HepG2 (cell line): ENCODE measurements at regions not wholly inside any gene's neighbourhood (a gene's known extent, or its start where the extent isn't known, plus 50 kb on each side); places are given as distances from the start of the nearest gene placed in this dataset.

ENCODE experiments used
- ATAC-seq: fragments of 200-7000 bp; cut with Tn5 transposase; 3 replicates; pipeline ENCODE4 v1.9.1; 2020; ENCODE audit warnings: mild to moderate bottlenecking, moderate library complexity
- BruUV-seq: library from RNA; stranded (reverse); fragments of 400-500 nt; replicated peaks from 2 replicates; lab custom pipeline; 2021; lab: Mats Ljungman, UMichigan
- CTCF ChIA-PET: fragments of 300-600 bp; formaldehyde crosslinking; extraction: SDS; loops from one replicate; lab custom pipeline; 2021; ENCODE audit warnings: low total read pairs, inconsistent platforms, low intra/inter-chr PET ratio; lab: Yijun Ruan, JAX
- POLR2A ChIA-PET: fragments of 350-600 bp; sonication (Branson Sonifier 250); formaldehyde crosslinking; loops from one replicate; lab custom pipeline; 2020; ENCODE audit warnings: antibody characterized with exemption, inconsistent platforms; lab: Yijun Ruan, JAX
- DNase-seq: peaks from one replicate; pipeline ENCODE4 v3.0.0-alpha.2; 2015; ENCODE audit warnings: low spot score
- FAIRE-seq: peaks from 3 replicates; lab custom pipeline; 2011; peaks lifted over from hg19 to GRCh38; lab: Jason Lieb, UNC
- H2AFZ ChIP-seq: one replicate; pipeline ENCODE4 v1.6.1; 2011; ENCODE audit warnings: low read length, inconsistent platforms
- H3K27ac ChIP-seq: fragments of 300-600 bp; 3 replicates; pipeline ENCODE4 v1.8.0; 2011; ENCODE audit warnings: mixed run types, mild to moderate bottlenecking, mixed read lengths, low read length, inconsistent platforms; ENCODE audit not compliant: insufficient read depth; ENCODE audit errors: extremely low read length
- H3K27me3 ChIP-seq, 2 experiments: fragments of 200-600 bp in 1 of 2; 2 replicates in 1 of 2; 3 replicates in 1 of 2; pipeline versions ENCODE4 v1.6.0 to v1.8.0; 2011; ENCODE audit warnings: low read length in 2 of 2, mild to moderate bottlenecking in 2 of 2, moderate library complexity in 2 of 2, inconsistent platforms in 1 of 2; ENCODE audit not compliant: insufficient read depth in 2 of 2, control insufficient read depth in 1 of 2
- H3K36me3 ChIP-seq, 2 experiments: fragments of 200-600 bp in 1 of 2; replicated peaks in 1 of 2; 2 replicates in 1 of 2; 3 replicates in 1 of 2; pipeline versions ENCODE4 v1.5.1 to v1.8.0; 2011; ENCODE audit warnings: low read length in 2 of 2, inconsistent platforms in 1 of 2; ENCODE audit not compliant: insufficient read depth in 2 of 2, control insufficient read depth in 1 of 2
- H3K4me1 ChIP-seq: 2 replicates; pipeline ENCODE4 v1.5.1; 2012; ENCODE audit warnings: low read length, inconsistent platforms; ENCODE audit not compliant: insufficient read depth
- H3K4me2 ChIP-seq: 2 replicates; pipeline ENCODE4 v1.6.0; 2011; ENCODE audit warnings: low read depth, low read length, inconsistent platforms
- H3K4me3 ChIP-seq, 3 experiments: fragments of 200-600 bp in 1 of 3; sonication (generic), shearing (Covaris generic) in 1 of 3; replicated peaks in 1 of 3; 2 replicates each; pipeline ENCODE4 v1.5.1; 2011 to 2016; ENCODE audit warnings: low read length in 3 of 3, inconsistent platforms in 2 of 3, low read depth in 2 of 3, mild to moderate bottlenecking in 2 of 3, control low read depth in 1 of 3, mixed read lengths in 1 of 3; ENCODE audit not compliant: insufficient read depth in 1 of 3
- H3K79me2 ChIP-seq: one replicate; pipeline ENCODE4 v1.6.1; 2011; ENCODE audit warnings: low read length, inconsistent platforms; ENCODE audit not compliant: insufficient read depth
- H3K9ac ChIP-seq: 2 replicates; pipeline ENCODE4 v1.6.0; 2011; ENCODE audit warnings: mild to moderate bottlenecking, low read depth, low read length, inconsistent platforms; ENCODE audit not compliant: insufficient read depth
- H3K9me3 ChIP-seq: 2 replicates; pipeline ENCODE4 v1.5.1; 2012; ENCODE audit warnings: mild to moderate bottlenecking, low read length
- H4K20me1 ChIP-seq: 2 replicates; pipeline ENCODE4 v1.6.0; 2011; ENCODE audit warnings: inconsistent platforms, mild to moderate bottlenecking, low read length, moderate library complexity; ENCODE audit not compliant: insufficient read depth
- HHEX ChIP-seq: IDR thresholded peaks from 2 replicates; pipeline ENCODE4 v1.6.1; 2016; ENCODE audit warnings: control low read depth
- HINFP ChIP-seq: sonication (generic); formaldehyde crosslinking; IDR thresholded peaks from 2 replicates; pipeline ENCODE4 v1.4.0; 2020; ENCODE audit warnings: low read depth, mild to moderate bottlenecking, missing genetic modification reagents
- NONO ChIP-seq, 2 experiments: fragments of 450-650 bp in 1 of 2; sonication (generic) in 1 of 2; formaldehyde crosslinking in 1 of 2; IDR thresholded peaks in 1 of 2; conservative IDR thresholded peaks in 1 of 2; 2 replicates each; pipeline versions ENCODE4 v1.6.1 to v1.8.0; 2017 to 2022; ENCODE audit warnings: mild to moderate bottlenecking in 1 of 2, missing genetic modification reagents in 1 of 2, moderate library complexity in 1 of 2
- PAX8 ChIP-seq: sonication (generic); formaldehyde crosslinking; IDR thresholded peaks from 2 replicates; pipeline ENCODE4 v1.8.0; 2022; ENCODE audit warnings: mild to moderate bottlenecking, missing genetic modification reagents, borderline replicate concordance
- POGK ChIP-seq: sonication (generic); formaldehyde crosslinking; conservative IDR thresholded peaks from 2 replicates; pipeline ENCODE4 v1.8.0; 2022; ENCODE audit warnings: mild to moderate bottlenecking, moderate library complexity, missing genetic modification reagents
- RNF2 ChIP-seq: fragments of 450-650 bp; conservative IDR thresholded peaks from 2 replicates; pipeline ENCODE4 v1.6.1; 2016; ENCODE audit warnings: low read depth
- SIN3A ChIP-seq: IDR thresholded peaks from 2 replicates; pipeline ENCODE4 v1.6.1; 2011; ENCODE audit warnings: low read depth, mild to moderate bottlenecking, control low read depth, low read length, borderline replicate concordance
- SMARCC2 ChIP-seq: fragments of 450-650 bp; IDR thresholded peaks from 2 replicates; pipeline ENCODE4 v1.6.1; 2017; ENCODE audit warnings: antibody characterized with exemption, mild to moderate bottlenecking
- SMYD3 ChIP-seq: sonication (generic); formaldehyde crosslinking; IDR thresholded peaks from 2 replicates; pipeline ENCODE4 v1.8.1; 2023; ENCODE audit warnings: mild to moderate bottlenecking, missing genetic modification reagents
- SP140L ChIP-seq: sonication (generic); formaldehyde crosslinking; IDR thresholded peaks from 2 replicates; pipeline ENCODE4 v1.4.0; 2020; ENCODE audit warnings: missing genetic modification reagents, borderline replicate concordance
- ZNF883 ChIP-seq: sonication (generic); formaldehyde crosslinking; IDR thresholded peaks from 2 replicates; pipeline ENCODE4 v1.5.1; 2020; ENCODE audit warnings: mild to moderate bottlenecking, missing genetic modification reagents; ENCODE audit errors: not compliant biosample characterization
- WGBS: methylation state at CpG from one replicate; pipeline ENCODE4 v1.1.6; 2017; ENCODE audit warnings: low lambda C conversion rate; 5-methylcytosine and 5-hydroxymethylcytosine counted together
- in situ Hi-C: cut with HindIII; loops from 2 replicates; pipeline ENCODE4 v1.10.0; 2017; ENCODE audit warnings: low pct_unique_long_range_greater_than_20kb; ENCODE audit not compliant: extremely low pct_ligation_motif_present
- intact Hi-C: fragments of 100-400 bp; cut with micrococcal nuclease; formaldehyde crosslinking; loops from one replicate; pipeline ENCODE4 v1.10.0; 2022; ENCODE audit not compliant: unreplicated experiment
- TF ChIP-seq, protein P1 (sequence below): sonication (generic); formaldehyde crosslinking; IDR thresholded peaks from 2 replicates; pipeline ENCODE4 v1.5.0; 2020; ENCODE audit warnings: mild to moderate bottlenecking, missing genetic modification reagents, borderline replicate concordance
- TF ChIP-seq, protein P2 (sequence below): sonication (generic); formaldehyde crosslinking; conservative IDR thresholded peaks from 2 replicates; pipeline ENCODE4 v1.8.0; 2022; ENCODE audit warnings: missing genetic modification reagents
- TF ChIP-seq, protein P3 (sequence below): IDR thresholded peaks from 2 replicates; pipeline ENCODE4 v1.6.1; 2016; ENCODE audit warnings: missing biosample characterization, missing genetic modification reagents, low read depth

DNA sequence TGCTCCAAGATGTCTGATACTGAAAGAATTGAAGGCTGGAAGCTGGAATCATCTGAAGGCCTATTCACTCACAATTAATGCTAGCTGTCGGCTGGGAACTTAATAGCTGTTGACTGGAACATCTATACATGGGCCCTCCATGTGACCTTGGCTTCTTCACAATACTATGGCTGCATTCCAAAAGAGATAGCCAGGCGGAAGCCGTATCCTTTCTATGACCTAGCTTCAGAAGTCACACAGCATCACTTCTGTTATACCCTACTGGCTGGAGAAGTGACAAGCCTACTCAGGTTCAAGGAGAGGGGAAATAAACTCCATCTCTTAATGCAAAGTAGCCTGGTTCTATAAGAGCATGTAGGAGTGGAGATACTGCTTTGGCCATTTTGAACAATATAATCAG is 50.9 kb upstream of the SPRED1 start (continued):
- TF ChIP-seq, protein P1, sequence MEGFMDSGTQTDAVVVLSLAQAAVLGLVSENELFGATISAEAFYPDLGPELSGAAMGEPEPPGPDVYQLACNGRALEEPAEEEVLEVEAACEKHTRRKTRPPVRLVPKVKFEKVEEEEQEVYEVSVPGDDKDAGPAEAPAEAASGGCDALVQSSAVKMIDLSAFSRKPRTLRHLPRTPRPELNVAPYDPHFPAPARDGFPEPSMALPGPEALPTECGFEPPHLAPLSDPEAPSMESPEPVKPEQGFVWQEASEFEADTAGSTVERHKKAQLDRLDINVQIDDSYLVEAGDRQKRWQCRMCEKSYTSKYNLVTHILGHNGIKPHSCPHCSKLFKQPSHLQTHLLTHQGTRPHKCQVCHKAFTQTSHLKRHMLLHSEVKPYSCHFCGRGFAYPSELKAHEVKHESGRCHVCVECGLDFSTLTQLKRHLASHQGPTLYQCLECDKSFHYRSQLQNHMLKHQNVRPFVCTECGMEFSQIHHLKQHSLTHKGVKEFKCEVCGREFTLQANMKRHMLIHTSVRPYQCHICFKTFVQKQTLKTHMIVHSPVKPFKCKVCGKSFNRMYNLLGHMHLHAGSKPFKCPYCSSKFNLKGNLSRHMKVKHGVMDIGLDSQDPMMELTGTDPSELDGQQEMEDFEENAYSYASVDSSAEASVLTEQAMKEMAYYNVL (CRISPR knock-in tag), result no peak
- TF ChIP-seq SMARCC2 (no peak), SP140L (CRISPR knock-in tag) (no peak), NONO (IDR thresholded peaks at IDR 0.05) (no peak), NONO (CRISPR knock-in tag; conservative IDR thresholded peaks at IDR 0.05) (no peak)

GRCh38 chr15:38202361-38202760 is 50.3 kb upstream of the SPRED1 start:
- Histone ChIP-seq H3K27me3 (no peaks in the 10 kb centered on the region), H3K9me3 (no peaks in the 10 kb centered on the region), H3K36me3 (no peaks in the 10 kb centered on the region), H3K4me3 (no peak overlapping the region), H3K4me1 (peaks cover 6% of the 10 kb centered on the region; the same call in 1 of the 2 replicates), H3K4me2 (no peak overlapping the region), H3K79me2 (no peaks in the 10 kb centered on the region), H3K27ac (no peak overlapping the region), H2AFZ (no peak overlapping the region), H3K9ac (no peak overlapping the region), H4K20me1 (no peaks in the 10 kb centered on the region)
- BruUV-seq, result no TSS peak
- ATAC-seq (no peak), FAIRE-seq (no peak), DNase-seq (no peak)
- CTCF ChIA-PET, result no interaction called here
- 0% methylated on average over 1 of the region's 1 CpG for WGBS
- in situ Hi-C loops (no loop called here), intact Hi-C loops (no loop called here)
- POLR2A ChIA-PET, result no interaction called here
- no peak for TF ChIP-seq POGK (CRISPR knock-in tag)
- no peak for TF ChIP-seq HINFP (CRISPR knock-in tag)
- no peak for TF ChIP-seq ZNF883
- no peak for TF ChIP-seq PAX8 (CRISPR knock-in tag)
- TF ChIP-seq HHEX (CRISPR knock-in tag), result no peak
- TF ChIP-seq SMYD3 (CRISPR knock-in tag), result no peak
- TF ChIP-seq, protein P2, sequence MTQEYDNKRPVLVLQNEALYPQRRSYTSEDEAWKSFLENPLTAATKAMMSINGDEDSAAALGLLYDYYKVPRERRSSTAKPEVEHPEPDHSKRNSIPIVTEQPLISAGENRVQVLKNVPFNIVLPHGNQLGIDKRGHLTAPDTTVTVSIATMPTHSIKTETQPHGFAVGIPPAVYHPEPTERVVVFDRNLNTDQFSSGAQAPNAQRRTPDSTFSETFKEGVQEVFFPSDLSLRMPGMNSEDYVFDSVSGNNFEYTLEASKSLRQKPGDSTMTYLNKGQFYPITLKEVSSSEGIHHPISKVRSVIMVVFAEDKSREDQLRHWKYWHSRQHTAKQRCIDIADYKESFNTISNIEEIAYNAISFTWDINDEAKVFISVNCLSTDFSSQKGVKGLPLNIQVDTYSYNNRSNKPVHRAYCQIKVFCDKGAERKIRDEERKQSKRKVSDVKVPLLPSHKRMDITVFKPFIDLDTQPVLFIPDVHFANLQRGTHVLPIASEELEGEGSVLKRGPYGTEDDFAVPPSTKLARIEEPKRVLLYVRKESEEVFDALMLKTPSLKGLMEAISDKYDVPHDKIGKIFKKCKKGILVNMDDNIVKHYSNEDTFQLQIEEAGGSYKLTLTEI (CRISPR knock-in tag), result no peak
- TF ChIP-seq, protein P3, sequence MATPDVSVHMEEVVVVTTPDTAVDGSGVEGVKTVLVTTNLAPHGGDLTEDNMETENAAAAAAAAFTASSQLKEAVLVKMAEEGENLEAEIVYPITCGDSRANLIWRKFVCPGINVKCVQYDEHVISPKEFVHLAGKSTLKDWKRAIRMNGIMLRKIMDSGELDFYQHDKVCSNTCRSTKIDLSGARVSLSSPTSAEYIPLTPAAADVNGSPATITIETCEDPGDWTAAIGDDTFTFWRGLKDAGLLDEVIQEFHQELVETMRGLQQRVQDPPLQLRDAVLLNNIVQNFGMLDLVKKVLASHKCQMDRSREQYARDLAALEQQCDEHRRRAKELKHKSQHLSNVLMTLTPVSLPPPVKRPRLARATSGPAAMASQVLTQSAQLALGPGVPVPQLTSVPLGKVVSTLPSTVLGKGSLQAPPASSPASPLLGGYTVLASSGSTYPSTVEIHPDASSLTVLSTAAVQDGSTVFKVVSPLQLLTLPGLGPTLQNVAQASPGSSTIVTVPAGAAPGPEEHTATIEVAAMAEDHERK, result no peak
- TF ChIP-seq SIN3A, result no peak
- no peak for TF ChIP-seq RNF2
